Activated CD4-positive, alpha-beta T cell treated with anti-CD3 and anti-CD28 coated beads, Interleukin-10, Interleukin-2, amounts not matched to agents 100 ng/mL and 50 ng/mL, durations not matched to agents 16 hours and 8 hours (primary cell): ENCODE measurements at regions not wholly inside any gene's neighbourhood (a gene's known extent, or its start where the extent isn't known, plus 50 kb on each side); places are given as distances from the start of the nearest gene placed in this dataset.

Source experiments
- DNase-seq: peaks from one replicate; pipeline ENCODE4 v3.0.0-alpha.2; 2020

DNA sequence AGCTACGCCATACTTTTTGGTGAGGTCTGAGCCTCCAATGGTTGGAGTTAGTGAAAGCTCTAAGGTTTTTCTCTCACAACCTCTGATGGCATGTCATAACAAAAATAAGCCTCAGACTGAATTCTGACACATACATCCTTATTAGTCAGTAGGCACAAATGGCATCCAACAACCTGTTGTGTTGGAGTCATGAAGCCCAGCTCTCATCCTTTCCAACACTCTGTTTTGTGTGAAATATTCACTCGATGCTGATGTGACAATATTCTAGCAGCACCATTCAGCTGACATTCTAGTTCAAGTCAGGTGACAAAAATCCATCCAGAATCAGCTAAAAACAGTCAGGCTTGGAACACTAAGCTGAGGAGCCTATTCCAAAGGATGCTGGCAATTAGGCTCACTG, 603.2 kb upstream of the ID2 start:
- no peak for DNase-seq

DNA sequence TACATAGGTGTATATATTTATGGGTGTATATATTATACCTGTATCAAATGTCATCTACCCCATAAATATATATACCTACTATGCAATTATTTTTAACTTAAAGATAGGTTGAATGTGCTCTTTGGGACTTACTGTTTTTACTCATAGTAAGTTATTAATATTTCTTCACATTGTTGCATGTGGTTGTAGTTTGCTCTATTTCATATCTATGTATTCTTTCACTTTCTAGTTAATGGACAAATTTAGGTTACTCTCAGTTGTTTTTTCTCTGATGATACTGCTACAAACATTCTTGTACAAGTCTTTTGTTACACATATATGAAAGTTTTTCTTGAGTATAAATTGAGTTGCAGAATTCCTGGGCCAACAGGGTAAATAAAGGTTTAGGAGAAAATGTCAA, 601.8 kb upstream of the ID2 start:
- DNase-seq, result no peak

DNA sequence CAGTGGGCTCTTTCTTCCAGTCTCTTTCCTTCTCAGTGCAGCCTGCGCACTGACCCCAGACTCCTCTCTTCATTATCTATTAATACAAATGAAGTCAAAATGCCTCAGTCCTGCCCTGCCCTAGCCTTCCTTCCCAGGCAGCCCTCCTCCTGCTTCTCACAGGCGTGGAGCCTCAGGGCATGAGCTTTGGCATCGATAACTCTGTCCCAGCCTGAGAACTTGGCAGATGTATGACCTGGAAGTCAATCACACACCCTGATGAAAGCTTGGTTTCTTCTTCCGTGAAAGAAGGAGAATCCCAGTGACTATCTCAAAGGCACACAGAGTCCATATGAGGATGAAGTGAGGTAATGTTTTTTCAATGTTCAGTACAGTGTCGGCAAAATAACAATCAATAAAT, 600.7 kb upstream of the ID2 start:
- no peak for DNase-seq

DNA sequence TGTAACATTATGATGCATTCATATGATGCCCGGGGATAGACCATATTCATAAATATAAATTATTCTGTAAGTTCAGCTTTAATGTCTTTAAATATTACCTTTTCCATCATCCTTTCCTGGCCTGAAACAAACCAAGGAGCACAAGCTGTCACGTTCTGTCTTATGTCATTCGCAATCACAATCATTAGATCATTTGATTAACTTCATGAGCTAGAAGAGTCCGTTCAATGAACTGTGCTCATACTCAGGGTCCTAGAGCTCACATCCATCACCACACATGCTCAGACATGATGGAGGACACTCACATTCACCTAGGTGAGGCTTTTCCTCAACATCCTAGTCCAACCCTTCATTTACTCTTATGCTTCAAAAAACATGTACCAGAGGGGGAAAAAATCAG, 599.0 kb upstream of the ID2 start:
- no peak for DNase-seq

DNA sequence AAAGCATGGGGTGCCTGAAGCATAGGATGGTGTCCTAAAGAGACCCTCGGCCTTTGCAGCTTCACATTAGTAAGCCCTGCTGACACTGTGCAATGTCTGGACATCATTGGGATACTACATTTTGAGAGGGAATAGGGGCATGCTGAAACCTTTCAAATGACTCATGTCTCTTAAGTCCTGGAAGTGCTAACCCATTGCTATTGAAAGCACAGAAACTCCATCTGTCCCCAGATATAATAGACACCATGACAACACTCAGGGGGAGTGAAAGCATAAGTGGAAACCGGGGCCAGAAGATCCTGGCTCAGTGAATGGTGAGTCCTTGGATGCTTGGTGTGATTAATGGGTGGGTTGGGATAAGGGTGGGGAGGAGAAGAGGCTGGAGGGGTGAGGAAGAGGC, 595.5 kb upstream of the ID2 start:
- DNase-seq, result no peak

DNA sequence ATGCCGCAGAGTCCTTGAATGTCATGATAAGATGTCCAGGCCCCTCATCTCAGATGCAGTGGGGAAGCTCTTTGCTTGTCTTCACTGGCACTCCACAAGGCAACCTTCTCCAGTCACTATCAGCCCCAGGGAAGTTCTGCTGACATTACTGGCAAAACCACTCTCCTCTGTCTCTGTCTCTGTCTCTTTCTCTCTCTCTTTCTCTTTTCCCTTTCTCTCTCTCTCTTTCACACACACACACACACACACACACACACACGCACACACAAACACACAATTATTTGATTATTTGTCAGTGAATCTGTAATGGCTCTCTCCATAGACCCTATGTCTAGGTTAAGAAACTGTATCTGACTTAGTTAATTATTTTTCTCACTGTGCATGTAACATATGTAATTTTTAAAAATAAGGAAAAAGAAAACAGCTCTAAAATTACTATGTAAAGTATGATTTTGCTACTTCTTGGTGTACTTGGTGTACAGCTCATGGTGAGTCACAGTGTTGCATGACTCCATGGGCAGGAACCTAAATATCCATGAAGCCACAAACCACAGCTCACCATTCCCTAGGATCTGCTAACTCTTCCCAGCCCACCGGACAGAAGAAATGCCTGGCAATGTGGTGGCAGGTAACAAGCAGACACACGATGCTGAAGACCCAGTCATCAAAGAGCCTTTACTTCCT, 594.9 kb upstream of the ID2 start:
- DNase-seq, result no peak

DNA sequence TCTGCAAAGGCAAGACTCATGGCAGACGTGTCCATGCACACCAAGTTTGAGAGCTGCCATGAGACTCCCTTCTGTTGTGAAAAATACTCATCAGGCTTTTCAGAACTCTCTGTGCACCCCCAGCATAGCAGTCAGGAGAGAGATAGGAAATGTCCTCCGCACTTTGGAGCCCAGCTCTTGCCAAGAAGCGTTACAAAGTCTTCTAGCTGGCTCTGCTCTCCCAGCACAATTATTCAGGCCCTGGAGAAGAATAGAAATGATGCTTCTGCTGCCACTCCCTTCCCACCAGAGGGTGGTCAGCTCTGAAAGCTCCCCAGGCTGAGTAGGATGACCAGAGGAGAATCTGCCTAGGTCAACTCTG, 594.4 kb upstream of the ID2 start:
- DNase-seq, result no peak

DNA sequence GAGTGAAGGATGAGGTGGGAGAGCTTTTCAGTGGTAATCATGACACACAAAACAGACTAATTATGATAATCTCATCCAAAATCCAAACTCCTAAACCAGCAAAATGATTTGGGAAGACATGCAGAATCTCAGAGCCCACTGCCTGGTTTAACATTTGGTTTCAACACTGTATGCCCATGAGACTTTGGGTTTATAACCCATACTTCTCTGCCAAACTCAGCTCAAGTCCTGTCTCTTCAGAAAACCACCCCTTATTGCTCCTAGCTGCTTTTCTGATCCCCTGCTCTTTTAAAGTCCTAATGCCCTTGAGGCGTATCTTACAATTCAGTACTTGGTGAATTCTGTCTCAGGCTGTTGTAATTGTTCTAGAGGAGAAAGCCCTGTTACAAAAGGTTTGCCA, 593.0 kb upstream of the ID2 start:
- no peak for DNase-seq

DNA sequence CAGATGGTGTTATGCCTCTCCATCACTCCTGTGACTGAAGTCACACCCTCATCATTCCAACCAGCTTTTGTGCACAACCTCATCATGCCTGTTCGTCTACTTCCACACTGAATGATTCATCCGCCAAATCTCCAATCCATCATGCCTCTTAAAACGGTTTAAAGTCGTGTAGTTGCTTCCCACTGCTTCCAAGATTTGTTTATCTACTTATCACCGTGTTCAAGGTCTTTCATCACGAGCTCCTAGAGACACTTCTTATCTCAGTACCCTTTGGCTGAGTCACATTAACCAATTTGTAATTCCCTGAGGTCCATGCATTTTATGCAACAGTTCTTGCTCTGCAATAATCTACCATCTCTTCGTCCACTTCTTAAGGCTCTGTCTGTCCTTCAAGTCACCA, 592.3 kb upstream of the ID2 start:
- no peak for DNase-seq

DNA sequence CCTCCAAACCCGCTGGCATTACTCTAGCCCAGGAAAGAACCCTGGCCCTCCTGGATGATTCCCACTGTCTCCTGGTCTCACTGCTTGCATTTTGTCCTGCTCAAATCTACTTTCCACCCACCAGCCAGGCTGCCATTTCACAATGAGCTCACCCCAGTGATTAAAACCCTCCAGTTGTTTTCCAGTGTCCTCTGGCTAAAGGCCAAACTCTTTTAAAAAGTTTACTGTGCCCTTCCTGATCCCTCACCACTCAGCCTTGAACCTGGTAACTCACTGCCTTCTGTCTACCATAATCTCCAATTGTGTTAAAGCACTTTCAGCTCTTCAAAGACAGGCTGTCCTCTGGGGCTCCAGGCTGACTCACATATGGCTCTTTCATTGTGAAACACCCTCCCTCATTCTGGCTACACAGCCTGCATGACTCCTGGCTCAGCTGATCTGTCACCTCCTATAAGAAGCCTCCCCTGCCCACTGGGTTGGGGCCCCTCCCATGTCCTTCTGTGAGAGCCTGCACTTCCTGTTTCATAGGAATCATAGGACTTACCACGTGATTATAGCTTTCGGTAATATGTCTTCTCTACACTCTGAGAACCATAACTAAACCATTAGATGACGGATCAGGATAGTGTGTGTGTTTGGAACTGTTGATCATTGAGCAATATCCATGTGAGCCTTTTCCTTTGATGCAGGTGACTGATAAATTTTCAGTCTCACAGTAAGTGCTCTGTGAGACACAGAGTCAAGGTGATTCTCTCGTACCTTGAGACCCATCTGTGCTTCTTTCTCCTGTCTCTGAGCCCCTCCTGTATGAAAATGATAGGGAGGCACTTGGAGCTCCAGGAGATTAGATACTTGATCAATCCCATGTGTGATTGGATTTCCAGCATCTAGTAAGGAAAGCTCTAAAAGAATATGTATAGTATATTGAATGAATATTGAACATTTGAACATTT, 590.8 kb upstream of the ID2 start:
- peak; percentile 69 for DNase-seq

DNA sequence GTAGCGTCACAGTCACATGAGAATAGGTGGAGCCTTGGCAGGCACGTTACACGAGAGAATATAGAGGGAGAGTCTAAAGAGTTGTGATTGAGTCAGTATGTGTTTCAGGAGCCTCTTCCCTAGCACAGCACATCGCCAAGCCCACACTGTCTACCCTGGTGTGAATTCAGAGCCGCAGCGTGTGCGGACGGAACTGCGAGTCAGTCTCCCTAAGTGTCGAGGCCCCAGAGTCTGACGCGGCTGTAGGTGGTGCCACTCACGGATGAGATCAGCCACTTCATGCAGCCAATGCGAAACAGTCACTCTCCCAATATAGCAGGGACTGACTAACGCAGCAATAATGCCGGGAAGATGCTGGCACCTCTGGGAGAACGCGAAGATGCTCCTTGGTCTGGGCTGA, 587.3 kb upstream of the ID2 start:
- no peak for DNase-seq

DNA sequence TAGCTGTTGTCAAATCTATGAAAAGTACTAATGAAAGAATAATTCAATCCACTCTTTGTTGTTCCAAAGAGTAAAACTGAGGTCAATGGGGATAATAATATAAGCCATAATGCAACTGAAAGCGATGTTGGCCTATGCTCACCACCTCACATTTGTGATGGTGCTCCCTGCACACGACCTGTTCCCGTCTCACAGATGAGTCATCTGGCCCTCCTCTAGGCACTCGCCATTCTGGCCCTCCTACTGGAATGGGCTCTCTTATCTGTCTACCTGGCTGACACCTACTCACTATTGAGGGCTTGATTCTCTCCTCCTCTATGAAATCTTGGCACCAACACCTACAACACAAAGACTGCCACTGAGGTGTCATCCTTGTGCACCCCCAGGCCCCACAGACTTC, 585.9 kb upstream of the ID2 start:
- DNase-seq, result no peak

DNA sequence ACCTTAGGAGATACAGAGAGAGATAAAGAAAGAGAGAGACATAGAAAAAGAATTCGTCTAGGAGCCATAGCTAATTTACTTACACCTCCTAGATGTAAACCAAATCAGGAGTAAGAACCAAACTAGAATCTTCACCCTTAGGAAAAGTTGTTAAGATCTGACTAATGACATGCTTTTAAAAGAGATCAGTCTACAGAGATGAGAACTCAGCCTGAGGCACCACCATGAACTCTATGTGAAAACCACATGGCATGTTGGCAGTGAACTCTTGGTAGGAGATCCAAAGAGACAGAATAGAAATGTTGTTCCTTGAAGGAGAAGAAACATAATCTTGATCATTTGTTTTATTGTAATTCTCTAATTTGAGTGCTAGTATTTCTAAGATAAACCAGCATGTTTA, 585.4 kb upstream of the ID2 start:
- no peak for DNase-seq

DNA sequence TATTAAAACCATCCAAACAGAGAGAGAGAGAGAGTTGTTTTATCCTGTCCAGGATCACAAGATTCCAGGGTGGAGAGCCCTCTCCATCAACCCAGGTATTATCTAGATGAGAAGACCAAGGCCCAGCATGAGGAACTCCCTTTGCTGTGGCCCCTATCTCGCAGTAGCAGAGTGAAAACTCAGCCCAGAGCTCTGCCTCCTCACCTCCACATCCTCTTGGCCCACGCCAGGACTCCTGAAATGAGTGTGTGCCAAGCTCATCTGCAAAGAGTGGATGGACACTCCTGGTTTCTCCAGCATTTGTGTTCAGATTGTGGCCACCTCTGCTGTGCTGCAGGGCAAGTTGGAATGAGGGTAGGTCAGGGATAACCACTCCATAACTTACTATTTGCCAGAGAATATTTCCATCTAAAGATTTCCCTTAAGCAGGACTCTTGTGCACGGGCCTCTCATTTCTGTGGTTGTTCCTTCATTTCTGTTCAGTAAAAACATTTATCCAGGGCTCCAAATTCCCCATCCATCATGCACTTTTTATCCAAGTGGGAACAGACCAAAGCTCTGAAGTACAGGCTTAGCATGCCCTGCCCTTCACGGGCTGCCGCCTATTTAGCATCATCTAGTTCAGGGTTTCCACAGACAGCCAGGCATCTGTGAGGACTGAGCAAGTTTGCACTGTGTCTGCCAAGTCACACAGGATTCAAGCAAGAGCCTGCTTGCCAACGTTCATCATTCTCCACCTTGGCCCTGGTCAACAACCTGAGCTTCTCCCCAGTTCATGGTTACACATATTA, 583.2 kb upstream of the ID2 start:
- no peak for DNase-seq

DNA sequence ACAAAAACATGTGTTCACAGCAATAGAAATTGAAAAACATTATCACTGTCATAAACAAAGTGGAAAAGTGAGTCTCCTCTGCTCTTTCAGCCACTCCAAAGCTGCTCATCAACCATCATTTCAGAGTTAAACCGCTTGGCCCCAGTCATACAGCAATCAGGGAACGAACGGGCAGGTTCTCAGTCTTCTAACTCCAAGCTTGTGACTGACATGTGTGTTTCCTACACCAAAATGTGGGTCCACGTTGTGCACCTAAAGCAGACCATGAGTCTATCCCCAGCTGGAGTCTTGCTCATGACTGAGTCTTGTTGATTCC, 582.6 kb upstream of the ID2 start:
- no peak for DNase-seq

DNA sequence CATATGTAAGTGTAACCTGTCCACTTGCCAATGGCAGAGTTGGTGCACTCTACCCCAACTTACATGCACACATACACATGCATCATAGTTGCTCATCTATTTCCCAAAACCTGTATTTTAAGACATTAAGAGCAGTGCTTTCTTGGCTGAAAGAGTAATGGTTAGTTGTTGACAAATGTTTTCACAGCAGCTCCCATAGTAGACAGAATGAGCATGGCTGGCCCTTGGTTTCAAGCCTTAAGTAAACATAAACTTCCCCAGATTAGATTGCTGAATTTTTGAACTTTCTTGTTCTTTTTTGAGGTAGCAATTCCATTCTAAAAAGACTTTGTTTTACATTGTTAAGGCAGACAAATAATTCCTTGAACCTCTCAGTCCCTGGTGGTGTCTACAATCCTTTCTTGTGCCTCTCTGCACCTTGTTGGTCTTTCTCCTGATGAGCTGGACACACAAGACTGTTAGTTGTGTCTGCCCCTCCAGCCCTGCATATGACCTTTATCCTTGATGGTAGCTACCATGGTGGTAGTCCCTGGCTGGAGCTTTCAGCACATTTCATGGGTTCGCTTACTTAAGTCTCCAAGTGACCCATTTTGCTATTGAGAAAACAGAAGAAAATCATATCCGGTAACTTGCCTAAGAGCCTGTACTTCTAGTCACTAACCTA, 580.1 kb upstream of the ID2 start:
- DNase-seq, result no peak

DNA sequence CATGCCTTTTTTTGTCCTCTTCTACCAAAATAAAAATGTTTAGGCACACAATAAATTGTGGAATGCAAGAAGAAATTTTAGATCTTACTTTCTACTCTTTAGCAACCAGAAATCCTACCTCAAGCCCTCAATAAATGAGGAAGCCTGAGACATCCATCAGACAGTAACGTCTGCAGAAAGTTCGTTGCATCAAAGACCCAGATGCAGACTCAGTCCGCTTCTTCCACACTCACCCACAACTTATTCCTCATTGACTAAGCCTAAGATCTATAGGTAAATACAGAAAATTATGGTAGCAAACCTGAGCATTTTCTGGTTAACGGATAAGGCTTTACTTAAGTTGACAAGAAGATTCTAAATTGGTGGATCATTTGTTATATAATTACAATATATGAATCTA, 579.4 kb upstream of the ID2 start:
- no peak for DNase-seq

DNA sequence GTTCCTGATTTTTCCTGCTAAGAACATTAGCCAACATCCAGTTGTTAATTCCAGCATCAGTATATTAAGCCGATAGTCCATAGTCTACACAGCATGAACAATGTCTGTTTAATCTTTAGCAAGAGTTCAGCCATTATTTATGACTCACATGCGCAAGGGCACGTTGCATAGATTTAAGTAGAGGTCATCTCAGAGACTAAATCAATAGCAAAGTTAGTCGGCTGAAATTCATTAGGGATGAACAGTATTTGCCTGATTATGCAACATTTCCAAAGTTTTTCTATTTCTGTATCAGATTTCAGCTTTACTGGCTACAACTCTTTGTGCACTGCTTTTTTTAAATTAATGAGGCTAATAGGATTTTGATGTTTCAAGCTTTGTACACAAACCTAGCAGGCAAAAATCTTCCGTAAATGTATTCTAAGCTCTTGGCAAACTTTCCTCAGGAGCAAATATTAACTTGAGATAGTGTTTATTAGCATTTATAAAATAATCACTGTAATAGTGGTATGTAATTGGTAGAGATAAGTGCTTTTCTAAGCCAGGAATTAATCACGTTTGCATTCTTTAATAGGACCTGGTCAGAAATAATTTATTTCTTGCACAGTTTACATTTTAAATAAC, 578.7 kb upstream of the ID2 start:
- DNase-seq, result no peak

DNA sequence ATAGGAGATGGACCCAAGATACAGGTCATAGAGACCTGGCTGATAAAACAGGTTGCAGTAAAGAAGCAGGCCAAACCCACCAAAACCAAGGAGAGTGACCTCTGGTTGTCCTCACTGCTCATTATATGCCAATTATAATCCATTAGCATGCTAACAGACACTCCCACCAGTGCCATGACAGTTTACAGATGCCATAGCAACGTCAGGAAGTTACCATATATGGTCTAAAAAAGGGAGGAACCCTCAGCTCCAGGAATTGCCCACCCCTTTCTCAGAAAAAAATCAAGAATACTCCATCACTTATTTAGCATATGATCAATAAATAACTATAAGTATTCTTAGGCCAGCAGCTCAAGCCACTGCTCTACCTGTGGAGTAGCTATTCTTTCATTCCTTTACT, 574.7 kb upstream of the ID2 start:
- no peak for DNase-seq

DNA sequence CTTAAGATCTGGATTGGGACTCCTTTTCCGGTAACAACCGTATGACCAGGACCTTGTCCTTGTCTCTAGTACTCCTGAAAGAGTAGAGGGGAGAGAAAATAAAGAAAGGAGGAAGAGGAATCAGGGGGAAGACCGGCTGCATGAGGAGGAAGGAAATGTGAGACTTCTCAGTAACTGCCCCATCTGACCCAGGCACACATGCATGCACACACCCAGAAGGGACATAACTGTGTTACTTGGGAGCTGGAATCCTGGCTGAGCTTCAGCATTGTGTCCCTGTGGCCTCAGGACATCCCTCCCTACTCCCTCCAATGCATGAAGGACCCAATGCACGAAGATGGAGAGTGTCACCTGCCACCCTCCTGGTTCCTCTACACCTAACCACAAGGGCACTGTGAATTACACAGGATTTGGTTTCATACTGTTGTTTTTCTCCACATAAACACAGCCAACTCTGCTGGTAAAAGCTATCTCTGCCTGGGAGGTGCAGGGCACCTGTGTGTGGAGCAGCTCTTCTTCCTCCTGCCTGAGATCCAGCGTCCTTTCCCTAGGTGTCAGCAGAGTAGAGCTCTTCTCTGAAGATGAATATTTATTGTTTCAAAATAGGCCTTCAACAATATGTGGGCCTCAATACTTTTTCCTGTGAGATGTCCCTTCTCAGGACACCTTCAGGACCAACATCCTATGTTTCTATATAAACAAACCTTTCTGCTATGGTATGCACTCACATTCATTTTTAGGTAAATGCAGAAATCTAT, 574.1 kb upstream of the ID2 start:
- no peak for DNase-seq

DNA sequence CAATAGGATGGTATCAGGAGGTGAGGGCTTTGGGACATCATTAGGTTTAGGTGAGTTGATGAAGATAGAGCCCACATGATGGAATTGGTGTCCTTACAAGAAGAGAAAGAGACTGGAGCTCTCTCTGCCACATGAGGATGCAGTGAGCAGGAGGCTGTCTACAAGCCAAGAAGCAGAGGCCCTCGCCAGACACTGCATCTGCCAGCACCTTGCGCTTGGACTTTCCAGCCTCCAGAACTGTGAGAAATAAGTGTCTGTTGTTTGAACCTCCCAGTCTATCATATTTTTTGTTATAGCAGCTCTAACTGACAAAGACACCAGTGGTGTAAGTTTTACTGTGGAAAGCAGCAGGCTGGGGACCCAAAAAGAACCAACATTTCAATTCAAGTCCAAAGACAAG, 571.1 kb upstream of the ID2 start:
- no peak for DNase-seq

DNA sequence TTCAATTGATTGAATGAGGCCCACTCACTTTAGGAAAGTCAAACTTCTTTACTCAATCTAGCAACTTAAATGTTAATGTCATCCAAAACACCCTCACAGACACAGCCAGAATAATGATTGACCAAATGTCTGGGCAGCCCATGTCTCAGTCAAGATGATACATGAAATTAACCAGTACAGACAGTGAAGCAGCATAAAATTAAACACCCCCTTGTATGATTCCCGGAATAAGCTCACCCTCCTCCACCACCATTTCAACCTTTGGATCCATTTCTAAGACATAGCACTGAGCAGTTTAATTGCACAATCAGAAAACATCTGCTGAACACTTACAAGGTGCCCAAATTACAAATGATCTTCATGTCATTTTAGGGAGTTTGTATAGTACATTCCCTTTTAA, 570.7 kb upstream of the ID2 start:
- no peak for DNase-seq
